GM12875 (cell line): ENCODE measurements at regions not wholly inside any gene's neighbourhood (a gene's known extent, or its start where the extent isn't known, plus 50 kb on each side); places are given as distances from the start of the nearest gene placed in this dataset.

Experiments
- H3K4me3 ChIP-seq: one replicate; pipeline ENCODE4 v1.5.1; 2011; ENCODE audit warnings: low read depth, low read length, control low read depth
- TF ChIP-seq, protein P1 (sequence below): IDR thresholded peaks from 2 replicates; pipeline ENCODE4 v1.5.1; 2011; ENCODE audit warnings: low read depth, mild to moderate bottlenecking, control low read depth, inconsistent platforms, low read length, moderate library complexity, borderline replicate concordance; ENCODE audit not compliant: insufficient read depth

DNA sequence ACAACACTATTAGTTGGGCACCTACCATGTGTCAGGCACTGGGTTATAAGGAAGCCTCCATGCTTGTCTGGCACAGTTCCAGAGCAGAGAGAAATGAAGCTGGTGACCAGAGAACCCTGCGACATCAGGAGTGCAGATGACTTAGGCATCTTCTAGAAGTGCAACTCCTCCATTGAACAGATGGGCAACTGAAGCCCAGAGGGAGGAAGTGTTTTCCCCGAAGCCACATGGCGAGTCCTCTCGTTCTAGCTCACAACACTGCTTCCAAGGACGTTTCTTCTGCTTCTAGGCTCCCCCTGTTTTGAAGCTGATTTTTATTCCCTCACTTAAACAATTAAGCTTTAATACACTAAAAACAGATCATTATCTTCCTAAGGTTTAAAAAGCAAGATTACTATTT lies 109.8 kb upstream of the SYT13 start:
- no peak overlapping the region for H3K4me3 ChIP-seq
- TF ChIP-seq, protein P1, sequence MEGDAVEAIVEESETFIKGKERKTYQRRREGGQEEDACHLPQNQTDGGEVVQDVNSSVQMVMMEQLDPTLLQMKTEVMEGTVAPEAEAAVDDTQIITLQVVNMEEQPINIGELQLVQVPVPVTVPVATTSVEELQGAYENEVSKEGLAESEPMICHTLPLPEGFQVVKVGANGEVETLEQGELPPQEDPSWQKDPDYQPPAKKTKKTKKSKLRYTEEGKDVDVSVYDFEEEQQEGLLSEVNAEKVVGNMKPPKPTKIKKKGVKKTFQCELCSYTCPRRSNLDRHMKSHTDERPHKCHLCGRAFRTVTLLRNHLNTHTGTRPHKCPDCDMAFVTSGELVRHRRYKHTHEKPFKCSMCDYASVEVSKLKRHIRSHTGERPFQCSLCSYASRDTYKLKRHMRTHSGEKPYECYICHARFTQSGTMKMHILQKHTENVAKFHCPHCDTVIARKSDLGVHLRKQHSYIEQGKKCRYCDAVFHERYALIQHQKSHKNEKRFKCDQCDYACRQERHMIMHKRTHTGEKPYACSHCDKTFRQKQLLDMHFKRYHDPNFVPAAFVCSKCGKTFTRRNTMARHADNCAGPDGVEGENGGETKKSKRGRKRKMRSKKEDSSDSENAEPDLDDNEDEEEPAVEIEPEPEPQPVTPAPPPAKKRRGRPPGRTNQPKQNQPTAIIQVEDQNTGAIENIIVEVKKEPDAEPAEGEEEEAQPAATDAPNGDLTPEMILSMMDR, result no peak

DNA sequence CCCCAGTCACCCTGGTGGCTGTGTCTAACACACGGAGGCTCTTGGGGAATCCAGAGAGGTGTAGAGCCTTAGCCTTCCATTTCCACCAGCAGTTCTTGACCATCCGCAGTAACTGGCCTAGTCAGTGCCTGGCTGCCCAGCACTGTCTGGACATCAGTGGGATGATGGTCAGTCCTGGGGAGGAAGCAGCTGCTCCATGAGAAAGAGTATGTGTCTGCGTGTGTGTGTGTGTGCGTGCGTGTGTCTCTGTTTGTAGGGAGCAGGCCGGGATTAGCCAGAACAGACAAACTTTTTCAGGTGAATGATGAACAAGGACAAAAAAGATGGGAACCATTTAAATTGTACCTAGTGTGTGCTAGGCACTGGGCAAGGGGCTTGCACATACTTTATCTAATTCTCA lies 109.3 kb upstream of the SYT13 start:
- no peak overlapping the region for H3K4me3 ChIP-seq
- TF ChIP-seq, protein P1, result no peak

DNA sequence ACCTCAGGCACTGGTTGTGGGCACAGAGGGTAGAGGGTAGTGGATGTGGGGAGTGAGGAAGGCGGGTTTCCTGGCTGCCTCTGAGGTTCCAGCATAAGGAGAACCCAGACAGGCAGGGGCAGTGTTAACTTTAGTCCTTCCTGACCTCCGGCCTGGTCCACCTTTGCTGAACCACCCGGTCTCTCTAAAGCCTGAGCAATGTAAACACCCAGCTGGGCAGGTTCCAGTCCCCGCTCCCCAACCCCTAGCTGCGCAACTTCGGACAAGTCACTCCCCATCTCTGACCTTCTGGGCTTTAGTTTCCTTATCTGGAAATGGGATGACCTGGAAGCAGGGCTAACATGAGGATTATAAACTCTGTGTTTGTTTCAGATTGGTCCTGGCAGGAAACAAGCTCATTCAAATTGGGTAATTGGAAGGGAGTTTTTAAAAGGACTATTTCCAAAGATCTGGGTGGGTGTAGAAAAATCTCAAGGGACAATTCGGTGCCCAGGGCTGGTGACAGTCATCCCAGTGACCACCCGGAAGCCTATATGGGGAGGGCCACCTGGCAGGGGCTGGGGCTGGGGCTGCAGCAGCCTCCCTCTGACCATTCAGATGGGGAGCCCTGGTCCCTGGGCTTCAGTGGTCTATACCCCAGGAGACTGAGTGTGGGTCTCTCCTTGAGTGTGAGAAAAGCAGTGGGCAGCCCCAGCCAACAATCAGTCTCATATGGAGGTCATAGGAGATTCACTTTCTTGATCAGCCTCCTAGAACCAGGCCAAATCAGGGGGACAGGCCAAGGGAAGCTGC lies 108.3 kb upstream of the SYT13 start:
- no peak overlapping the region for H3K4me3 ChIP-seq
- TF ChIP-seq, protein P1, result no peak

DNA sequence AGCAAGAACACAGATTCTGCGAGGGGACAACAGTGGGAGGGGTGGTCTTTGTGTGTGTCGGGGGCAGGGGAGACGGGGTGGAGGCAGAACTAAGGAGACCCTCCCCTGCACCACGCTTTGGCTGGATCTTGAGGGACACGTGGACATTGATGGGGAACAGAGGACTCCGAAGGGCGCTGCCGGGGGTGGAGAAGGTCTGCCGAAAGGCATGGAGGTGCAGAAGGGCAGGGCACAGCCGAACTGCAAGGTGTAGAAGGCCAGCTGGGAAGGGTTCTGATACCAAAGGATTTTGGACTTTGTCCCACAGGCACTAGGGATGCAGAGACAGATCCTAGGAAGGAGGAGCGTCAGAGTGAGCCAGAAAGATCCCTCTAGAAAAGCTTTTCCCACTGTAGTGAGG lies 107.7 kb upstream of the SYT13 start:
- H3K4me3 ChIP-seq, result no peak overlapping the region
- TF ChIP-seq, protein P1, result no peak

DNA sequence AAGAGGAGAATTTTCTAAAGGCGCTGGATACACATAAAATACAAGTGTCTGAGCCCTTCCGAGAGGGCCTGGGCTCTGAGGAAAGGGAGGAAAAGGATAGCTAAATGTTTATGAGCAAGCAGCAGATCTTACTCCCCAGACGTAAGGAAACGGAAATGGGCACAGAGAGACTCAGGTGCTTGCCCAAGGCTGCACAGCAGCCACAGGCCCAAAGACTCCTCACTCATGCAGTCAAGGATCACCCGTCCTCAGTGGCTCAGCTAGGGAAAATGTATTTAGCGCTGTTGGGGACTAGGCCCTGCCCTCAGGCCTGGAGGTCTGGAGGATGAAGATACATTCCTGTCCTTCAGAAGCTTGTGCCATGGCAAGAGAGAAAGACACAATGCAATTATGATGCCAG lies 107.2 kb upstream of the SYT13 start:
- no peak overlapping the region for H3K4me3 ChIP-seq
- TF ChIP-seq, protein P1, result no peak

DNA sequence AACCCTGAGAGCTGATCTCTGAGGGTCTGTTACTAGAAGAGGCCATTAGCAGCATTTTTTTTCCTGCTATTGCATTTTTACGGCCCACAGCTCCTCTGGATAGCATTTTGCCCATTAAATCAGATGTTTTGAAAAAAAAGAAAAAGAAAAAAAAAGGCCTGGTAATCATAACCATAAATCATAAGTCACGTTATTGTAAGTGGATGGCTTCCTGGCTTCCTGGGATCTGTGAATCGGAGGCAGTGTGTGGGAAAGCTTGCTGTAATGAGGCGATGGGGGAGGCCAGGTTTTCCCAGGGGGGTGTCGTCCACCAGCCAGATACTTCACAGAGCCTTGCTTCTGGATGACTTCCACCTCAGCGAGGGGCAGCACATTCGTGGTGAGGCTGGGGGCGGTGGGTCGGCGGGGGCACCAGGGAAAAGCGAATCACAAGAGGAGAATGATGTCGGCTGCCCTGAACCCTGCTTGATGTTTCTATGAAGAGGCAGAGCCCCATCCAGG lies 106.5 kb upstream of the SYT13 start:
- TF ChIP-seq, protein P1, result no peak
- H3K4me3 ChIP-seq, result no peak overlapping the region

DNA sequence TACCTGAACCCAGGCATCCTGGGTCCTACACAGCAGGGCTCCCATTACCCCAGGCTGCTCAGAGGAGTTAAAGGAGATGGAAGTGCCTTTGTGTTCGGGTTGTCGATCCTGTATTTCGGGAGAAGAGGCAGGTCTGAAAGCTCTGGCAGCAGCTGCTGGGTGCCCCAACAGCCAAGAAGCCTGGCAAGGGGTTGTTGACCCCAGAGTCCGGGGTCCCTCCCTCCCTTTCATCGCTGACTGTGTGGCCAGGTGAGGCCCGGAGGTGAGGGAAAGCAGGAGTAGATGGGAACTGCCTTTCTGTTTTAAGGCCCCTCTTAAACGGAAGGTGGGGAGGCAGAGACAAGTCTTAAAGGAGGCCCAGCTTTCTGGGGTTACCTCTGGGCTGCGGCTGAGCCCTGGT lies 106.0 kb upstream of the SYT13 start:
- H3K4me3 ChIP-seq, result no peak overlapping the region
- TF ChIP-seq, protein P1, result no peak
